SU-DHL-6 (cell line): ENCODE measurements at regions not wholly inside any gene's neighbourhood (a gene's known extent, or its start where the extent isn't known, plus 50 kb on each side); places are given as distances from the start of the nearest gene placed in this dataset.

Experiments
- H2AFZ ChIP-seq: fragments of 200-600 bp; sonication (generic); 2 replicates; pipeline ENCODE4 v1.6.1; 2014; ENCODE audit warnings: low read depth, mild to moderate bottlenecking, moderate library complexity, mixed read lengths, antibody characterized with exemption, low read length; ENCODE audit not compliant: severe bottlenecking
- H3F3A ChIP-seq: fragments of 200-600 bp; shearing (Covaris generic); 2 replicates; pipeline ENCODE4 v1.6.0; 2016; ENCODE audit warnings: antibody characterized with exemption, mild to moderate bottlenecking; ENCODE audit not compliant: insufficient read depth
- H3K27ac ChIP-seq: fragments of 200-600 bp; sonication (generic); 2 replicates; pipeline ENCODE4 v1.5.1; 2016; ENCODE audit warnings: low read depth, mild to moderate bottlenecking, low read length, moderate library complexity, mixed read lengths
- H3K27me3 ChIP-seq: fragments of 200-600 bp; sonication (generic), shearing (Covaris generic); 2 replicates; pipeline ENCODE4 v1.6.0; 2014; ENCODE audit warnings: mild to moderate bottlenecking, low read length
- H3K36me3 ChIP-seq: fragments of 200-600 bp; sonication (generic); 2 replicates; pipeline ENCODE4 v1.6.1; 2014; ENCODE audit warnings: mild to moderate bottlenecking, low read length, mixed read lengths
- H3K4me2 ChIP-seq: fragments of 300-600, 200-600 bp; shearing (Covaris generic), sonication (generic); 2 replicates; pipeline ENCODE4 v1.6.0; 2014; ENCODE audit warnings: low read length, low read depth, mild to moderate bottlenecking; ENCODE audit not compliant: poor library complexity, severe bottlenecking
- H3K4me3 ChIP-seq: fragments of 200-600 bp; sonication (generic); 2 replicates; pipeline ENCODE4 v1.5.1; 2014; ENCODE audit warnings: antibody characterized with exemption, low read length, mild to moderate bottlenecking, mixed read lengths; ENCODE audit not compliant: insufficient read depth, poor library complexity, severe bottlenecking
- H3K79me2 ChIP-seq: fragments of 200-600 bp; sonication (generic); 2 replicates; pipeline ENCODE4 v1.6.1; 2014; ENCODE audit warnings: mild to moderate bottlenecking, low read length, moderate library complexity; ENCODE audit not compliant: insufficient read depth
- H3K9ac ChIP-seq: fragments of 200-600 bp; sonication (generic); 2 replicates; pipeline ENCODE4 v1.7.0; 2014; ENCODE audit warnings: mild to moderate bottlenecking, low read length
- H3K9me2 ChIP-seq: fragments of 200-600 bp; sonication (generic); replicated peaks from 2 replicates; pipeline ENCODE4 v1.6.1; 2014; ENCODE audit warnings: low read length; ENCODE audit not compliant: insufficient read depth
- H3K9me3 ChIP-seq: fragments of 200-600 bp; sonication (generic); 2 replicates; pipeline ENCODE4 v1.6.1; 2014; ENCODE audit warnings: low read length, mixed read lengths; ENCODE audit not compliant: insufficient read depth
- H4K20me1 ChIP-seq: fragments of 200-600 bp; sonication (generic); 2 replicates; pipeline ENCODE4 v1.6.1; 2014; ENCODE audit warnings: low read depth, mild to moderate bottlenecking, antibody characterized with exemption, low read length, moderate library complexity, mixed read lengths
- EZH2phosphoT487 ChIP-seq: fragments of 200-600 bp; sonication (generic), shearing (Covaris generic); conservative IDR thresholded peaks from 2 replicates; pipeline ENCODE4 v1.6.1; 2018; ENCODE audit warnings: mild to moderate bottlenecking, antibody characterized with exemption, low read length, moderate library complexity, mixed read lengths
- TF ChIP-seq, protein P1 (sequence below): fragments of 200-600 bp; sonication (generic); IDR thresholded peaks from one replicate; pipeline ENCODE4 v1.5.1; 2017; ENCODE audit warnings: antibody characterized with exemption, mild to moderate bottlenecking, low read length, moderate library complexity; ENCODE audit not compliant: insufficient read depth, poor library complexity, severe bottlenecking

DNA sequence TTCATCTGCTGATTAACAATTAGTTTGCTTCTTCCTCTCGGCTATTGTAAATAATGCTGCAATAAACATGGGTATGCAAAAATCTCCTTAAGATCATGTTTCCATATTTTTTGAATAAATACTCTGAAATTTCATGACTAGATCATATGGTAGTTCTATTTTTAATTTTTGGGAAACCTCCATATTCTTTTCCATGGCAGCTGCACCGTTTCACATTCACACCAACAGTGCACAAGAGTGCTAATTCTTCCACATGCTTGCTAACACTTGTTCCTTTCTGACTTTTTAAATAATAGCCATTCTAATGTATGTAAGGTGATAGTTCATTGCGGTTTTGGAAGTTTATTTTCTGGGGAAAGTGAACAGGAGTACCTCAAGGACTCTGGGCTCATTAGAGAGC lies 52.6 kb upstream of the TACR1 start:
- Histone ChIP-seq H3K9me2 (no peaks in the 10 kb centered on the region), H3K9me3 (no peaks in the 10 kb centered on the region), H3K4me3 (no peak overlapping the region), H3K27me3 (no peaks in the 10 kb centered on the region), H3F3A (no peaks in the 10 kb centered on the region), H2AFZ (no peak overlapping the region), H3K79me2 (no peaks in the 10 kb centered on the region), H3K36me3 (no peaks in the 10 kb centered on the region), H3K9ac (no peak overlapping the region), H4K20me1 (no peaks in the 10 kb centered on the region), H3K4me2 (no peak overlapping the region), H3K27ac (no peak overlapping the region)
- TF ChIP-seq, protein P1, sequence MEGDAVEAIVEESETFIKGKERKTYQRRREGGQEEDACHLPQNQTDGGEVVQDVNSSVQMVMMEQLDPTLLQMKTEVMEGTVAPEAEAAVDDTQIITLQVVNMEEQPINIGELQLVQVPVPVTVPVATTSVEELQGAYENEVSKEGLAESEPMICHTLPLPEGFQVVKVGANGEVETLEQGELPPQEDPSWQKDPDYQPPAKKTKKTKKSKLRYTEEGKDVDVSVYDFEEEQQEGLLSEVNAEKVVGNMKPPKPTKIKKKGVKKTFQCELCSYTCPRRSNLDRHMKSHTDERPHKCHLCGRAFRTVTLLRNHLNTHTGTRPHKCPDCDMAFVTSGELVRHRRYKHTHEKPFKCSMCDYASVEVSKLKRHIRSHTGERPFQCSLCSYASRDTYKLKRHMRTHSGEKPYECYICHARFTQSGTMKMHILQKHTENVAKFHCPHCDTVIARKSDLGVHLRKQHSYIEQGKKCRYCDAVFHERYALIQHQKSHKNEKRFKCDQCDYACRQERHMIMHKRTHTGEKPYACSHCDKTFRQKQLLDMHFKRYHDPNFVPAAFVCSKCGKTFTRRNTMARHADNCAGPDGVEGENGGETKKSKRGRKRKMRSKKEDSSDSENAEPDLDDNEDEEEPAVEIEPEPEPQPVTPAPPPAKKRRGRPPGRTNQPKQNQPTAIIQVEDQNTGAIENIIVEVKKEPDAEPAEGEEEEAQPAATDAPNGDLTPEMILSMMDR: no peak
- TF ChIP-seq EZH2phosphoT487: no peak
